IMR-90 (cell line): ENCODE measurements at regions not wholly inside any gene's neighbourhood (a gene's known extent, or its start where the extent isn't known, plus 50 kb on each side); places are given as distances from the start of the nearest gene placed in this dataset.

Experiments used
- ATAC-seq: fragments of 200-7000 bp; cut with Tn5 transposase; 2 replicates; pipeline ENCODE4 v1.9.1; 2020; ENCODE audit warnings: low read depth, mild to moderate bottlenecking, moderate library complexity
- BruUV-seq: library from RNA; stranded (reverse); fragments of 400-500 nt; replicated peaks from 2 replicates; lab custom pipeline; 2021; lab: Mats Ljungman, UMichigan
- CTCF ChIA-PET: fragments of 300-600 bp; formaldehyde crosslinking; extraction: SDS; loops from one replicate; lab custom pipeline; 2021; ENCODE audit warnings: antibody characterized with exemption; lab: Yijun Ruan, JAX
- POLR2A ChIA-PET: fragments of 300-600 bp; sonication (Branson Sonifier 250); formaldehyde crosslinking; loops from one replicate; lab custom pipeline; 2022; ENCODE audit warnings: antibody characterized with exemption; ENCODE audit not compliant: unreplicated experiment; lab: Charles Lee
- DNase-seq: peaks from one replicate; pipeline ENCODE4 v3.0.0; 2013
- H2AFZ ChIP-seq: replicated peaks from 2 replicates; pipeline ENCODE3; 2013; ENCODE audit warnings: low read length, mild to moderate bottlenecking; ENCODE audit not compliant: poor library complexity
- H2AK5ac ChIP-seq: 2 replicates; pipeline ENCODE4 v1.6.1; 2013; ENCODE audit warnings: low read depth, low read length, inconsistent platforms
- H2AK9ac ChIP-seq: replicated peaks from 2 replicates; pipeline ENCODE3; 2013; ENCODE audit warnings: mild to moderate bottlenecking, low read depth, low read length, moderate library complexity; ENCODE audit not compliant: poor library complexity
- H2BK120ac ChIP-seq: 2 replicates; pipeline ENCODE4 v1.6.1; 2013; ENCODE audit warnings: low read depth, low read length, inconsistent platforms
- H2BK15ac ChIP-seq: 3 replicates; pipeline ENCODE4 v1.6.1; 2013; ENCODE audit warnings: low read depth, low read length, inconsistent platforms
- H2BK20ac ChIP-seq: 2 replicates; pipeline ENCODE4 v1.6.1; 2013; ENCODE audit warnings: low read depth, mild to moderate bottlenecking, inconsistent platforms, low read length, moderate library complexity
- H2BK5ac ChIP-seq: 2 replicates; pipeline ENCODE4 v1.6.1; 2013; ENCODE audit warnings: mild to moderate bottlenecking, low read depth, low read length, inconsistent platforms; ENCODE audit not compliant: poor library complexity, severe bottlenecking
- H3K14ac ChIP-seq: replicated peaks from 2 replicates; pipeline ENCODE4 v1.6.1; 2013; ENCODE audit warnings: low read depth, low read length, inconsistent platforms
- H3K18ac ChIP-seq: 2 replicates; pipeline ENCODE4 v1.6.1; 2013; ENCODE audit warnings: low read depth, low read length, control low read depth
- H3K23ac ChIP-seq: 2 replicates; pipeline ENCODE4 v1.6.1; 2013; ENCODE audit warnings: low read depth, low read length, inconsistent platforms
- H3K27ac ChIP-seq: 2 replicates; pipeline ENCODE4 v1.5.1; 2013; ENCODE audit warnings: mild to moderate bottlenecking, control low read depth, low read length; ENCODE audit not compliant: insufficient read depth
- H3K27me3 ChIP-seq: 2 replicates; pipeline ENCODE4 v1.6.1; 2013; ENCODE audit warnings: low read length; ENCODE audit not compliant: control insufficient read depth, insufficient read depth
- H3K36me3 ChIP-seq: 2 replicates; pipeline ENCODE4 v1.6.1; 2013; ENCODE audit warnings: low read length, mixed read lengths; ENCODE audit not compliant: control insufficient read depth, insufficient read depth
- H3K4ac ChIP-seq: 2 replicates; pipeline ENCODE4 v1.6.1; 2013; ENCODE audit warnings: low read depth, low read length, inconsistent platforms
- H3K4me1 ChIP-seq: 2 replicates; pipeline ENCODE4 v1.6.1; 2013; ENCODE audit warnings: low read length, mixed read lengths; ENCODE audit not compliant: control insufficient read depth, insufficient read depth
- H3K4me2 ChIP-seq: 2 replicates; pipeline ENCODE4 v1.6.1; 2013; ENCODE audit warnings: low read depth, mild to moderate bottlenecking, control low read depth, low read length, moderate library complexity
- H3K4me3 ChIP-seq: 2 replicates; pipeline ENCODE4 v1.5.1; 2013; ENCODE audit warnings: low read depth, mild to moderate bottlenecking, control low read depth, low read length, moderate library complexity; ENCODE audit not compliant: insufficient read depth
- H3K56ac ChIP-seq: 2 replicates; pipeline ENCODE4 v1.6.1; 2013; ENCODE audit warnings: low read length, inconsistent platforms; ENCODE audit not compliant: insufficient read depth; ENCODE audit errors: extremely low read depth
- H3K79me1 ChIP-seq, 2 experiments: 2 replicates each; pipeline ENCODE4 v1.6.1; 2013; ENCODE audit warnings: low read length in 2 of 2, inconsistent platforms in 1 of 2, low read depth in 1 of 2
- H3K9ac ChIP-seq: 2 replicates; pipeline ENCODE4 v1.6.1; 2013; ENCODE audit warnings: low read depth, low read length, control low read depth
- H3K9me1 ChIP-seq: 2 replicates; pipeline ENCODE4 v1.6.1; 2013; ENCODE audit warnings: low read length, inconsistent platforms; ENCODE audit not compliant: insufficient read depth
- H3K9me3 ChIP-seq: 2 replicates; pipeline ENCODE4 v1.6.1; 2013; ENCODE audit warnings: low read length; ENCODE audit not compliant: control insufficient read depth, insufficient read depth
- H4K20me1 ChIP-seq: 2 replicates; pipeline ENCODE4 v1.6.1; 2013; ENCODE audit warnings: low read length, inconsistent platforms; ENCODE audit not compliant: insufficient read depth
- H4K5ac ChIP-seq: 2 replicates; pipeline ENCODE4 v1.6.1; 2013; ENCODE audit warnings: mild to moderate bottlenecking, low read depth, low read length, control low read depth
- H4K8ac ChIP-seq, 2 experiments: 2 replicates each; pipeline ENCODE4 v1.6.1; 2013; ENCODE audit warnings: low read depth in 2 of 2, low read length in 2 of 2, control low read depth in 1 of 2, inconsistent platforms in 1 of 2
- H4K91ac ChIP-seq: 2 replicates; pipeline ENCODE4 v1.6.1; 2013; ENCODE audit warnings: low read depth, low read length, inconsistent platforms; ENCODE audit not compliant: insufficient read depth
- CEBPB ChIP-seq: IDR thresholded peaks from 2 replicates; pipeline ENCODE4 v1.6.1; 2012; ENCODE audit warnings: low read depth, low read length, improper control_type of control experiment
- MAZ ChIP-seq: IDR thresholded peaks from 2 replicates; pipeline ENCODE4 v1.6.1; 2012; ENCODE audit warnings: low read depth, mild to moderate bottlenecking, low read length, improper control_type of control experiment, moderate library complexity, borderline replicate concordance
- RCOR1 ChIP-seq: IDR thresholded peaks from 2 replicates; pipeline ENCODE4 v1.6.1; 2012; ENCODE audit warnings: mild to moderate bottlenecking, low read length, improper control_type of control experiment; ENCODE audit not compliant: insufficient replicate concordance
- WGBS, 2 experiments: methylation state at CpG; one replicate each; pipeline versions ENCODE4 v1.1.5 to v1.1.7; 2013; ENCODE audit warnings: missing lambda C conversion rate in 2 of 2; ENCODE audit not compliant: insufficient read length in 1 of 2; ENCODE audit errors: extremely low coverage in 2 of 2; 5-methylcytosine and 5-hydroxymethylcytosine counted together
- dilution Hi-C: fragments of 300-500 bp; cut with HindIII; formaldehyde crosslinking; loops from one replicate; pipeline ENCODE4 v1.14.3; 2018; ENCODE audit warnings: low sequenced_read_pairs; ENCODE audit not compliant: unreplicated experiment
- in situ Hi-C: fragments of 300-500 bp; cut with MboI; formaldehyde crosslinking; loops from 3 replicates; pipeline ENCODE4 v1.14.3; 2019; ENCODE audit warnings: low sequenced_read_pairs, inconsistent platforms, mixed read lengths
- intact Hi-C: fragments of 100-400 bp; cut with micrococcal nuclease; formaldehyde crosslinking; loops from 2 replicates; pipeline ENCODE4 v1.10.0; 2022

DNA sequence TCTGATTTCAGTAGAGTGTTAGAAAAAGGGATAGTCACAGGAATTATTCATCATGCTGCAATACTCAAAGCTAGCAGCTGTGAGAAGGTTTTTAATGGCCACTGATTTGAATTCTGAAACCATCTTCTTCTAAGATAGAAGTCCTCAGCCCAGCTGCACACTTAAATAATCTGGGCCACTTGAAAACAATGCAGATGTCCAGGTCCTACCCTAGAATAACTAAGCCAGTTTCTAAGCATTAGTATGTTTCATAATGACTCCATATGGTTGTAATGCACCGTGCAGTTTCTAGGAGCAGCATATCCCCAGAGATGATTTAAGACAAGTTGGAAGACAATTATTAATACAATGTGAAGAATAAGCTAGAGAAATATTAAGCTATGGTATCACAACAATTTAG is 159.9 kb upstream of the FBXL17 start:
- no peaks in the 10 kb centered on the region for H3K27me3 ChIP-seq
- H3K9me1 ChIP-seq, result no peaks in the 10 kb centered on the region
- no peak overlapping the region for H3K4me3 ChIP-seq
- POLR2A ChIA-PET, result no interaction called here
- TF ChIP-seq RCOR1, result no peak
- no peak for TF ChIP-seq CEBPB
- TF ChIP-seq MAZ, result no peak
- no peak for ATAC-seq
- no peak overlapping the region for H2AK9ac ChIP-seq
- intact Hi-C loops, result no loop called here
- H3K27ac ChIP-seq, result no peak overlapping the region
- no peak overlapping the region for H3K9ac ChIP-seq
- in situ Hi-C loops, result no loop called here
- no peak overlapping the region for H2BK20ac ChIP-seq
- DNase-seq, result no peak
- no peak overlapping the region for H3K4ac ChIP-seq
- no peak overlapping the region for H3K14ac ChIP-seq
- H4K20me1 ChIP-seq, result no peaks in the 10 kb centered on the region
- no peak overlapping the region for H2AK5ac ChIP-seq
- H3K79me1 ChIP-seq, result no peaks in the 10 kb centered on the region
- WGBS, 2 experiments, result 100% methylated on average over 1 of the region's 1 CpG; no CpG with 5 or more reads in 1 of the 2 experiments
- no peak overlapping the region for H3K4me2 ChIP-seq
- H3K36me3 ChIP-seq, result no peaks in the 10 kb centered on the region
- H3K4me1 ChIP-seq, result no peaks in the 10 kb centered on the region
- dilution Hi-C loops, result no loop called here
- CTCF ChIA-PET, result interaction anchor here (0.6 kb wide), 1 partner anchor 75 kb away, joined by 3 read pairs; no protein-coding TSS in a partner anchor
- no peak overlapping the region for H4K91ac ChIP-seq
- no peaks in the 10 kb centered on the region for H3K9me3 ChIP-seq
- no peak overlapping the region for H4K5ac ChIP-seq
- no peak overlapping the region for H3K56ac ChIP-seq
- H3K18ac ChIP-seq, result no peak overlapping the region
- no peak overlapping the region for H2BK15ac ChIP-seq
- no peak overlapping the region for H4K8ac ChIP-seq
- no peak overlapping the region for H2BK120ac ChIP-seq
- H2BK5ac ChIP-seq, result no peak overlapping the region
- no TSS peak for BruUV-seq
- H2AFZ ChIP-seq, result no peak overlapping the region
- H3K23ac ChIP-seq, result no peak overlapping the region
